ENCODE measurements at regions not wholly inside any gene's neighbourhood (a gene's known extent, or its start where the extent isn't known, plus 50 kb on each side); places are given as distances from the start of the nearest gene placed in this dataset.

DNA sequence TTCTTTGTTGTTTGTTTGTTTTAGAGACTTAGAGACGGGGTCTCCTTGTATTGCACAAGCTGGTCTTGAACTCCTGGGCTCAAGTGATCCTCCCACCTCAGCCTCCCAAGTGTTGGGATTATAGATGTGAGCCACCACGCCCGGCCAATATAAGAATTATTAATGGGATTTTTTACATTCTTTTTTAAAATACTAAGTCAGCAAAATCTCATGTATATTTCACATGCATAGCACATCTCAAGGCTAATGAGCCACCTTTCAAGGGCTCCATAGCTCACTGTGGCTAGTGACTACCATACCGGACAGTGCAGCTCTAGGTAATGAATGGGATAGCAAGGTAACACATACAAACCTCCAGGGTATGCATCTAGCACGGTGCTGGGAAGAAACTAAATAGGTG lies 361.4 kb downstream of the SAMD5 start:
- TF ChIP-seq, protein P1, sequence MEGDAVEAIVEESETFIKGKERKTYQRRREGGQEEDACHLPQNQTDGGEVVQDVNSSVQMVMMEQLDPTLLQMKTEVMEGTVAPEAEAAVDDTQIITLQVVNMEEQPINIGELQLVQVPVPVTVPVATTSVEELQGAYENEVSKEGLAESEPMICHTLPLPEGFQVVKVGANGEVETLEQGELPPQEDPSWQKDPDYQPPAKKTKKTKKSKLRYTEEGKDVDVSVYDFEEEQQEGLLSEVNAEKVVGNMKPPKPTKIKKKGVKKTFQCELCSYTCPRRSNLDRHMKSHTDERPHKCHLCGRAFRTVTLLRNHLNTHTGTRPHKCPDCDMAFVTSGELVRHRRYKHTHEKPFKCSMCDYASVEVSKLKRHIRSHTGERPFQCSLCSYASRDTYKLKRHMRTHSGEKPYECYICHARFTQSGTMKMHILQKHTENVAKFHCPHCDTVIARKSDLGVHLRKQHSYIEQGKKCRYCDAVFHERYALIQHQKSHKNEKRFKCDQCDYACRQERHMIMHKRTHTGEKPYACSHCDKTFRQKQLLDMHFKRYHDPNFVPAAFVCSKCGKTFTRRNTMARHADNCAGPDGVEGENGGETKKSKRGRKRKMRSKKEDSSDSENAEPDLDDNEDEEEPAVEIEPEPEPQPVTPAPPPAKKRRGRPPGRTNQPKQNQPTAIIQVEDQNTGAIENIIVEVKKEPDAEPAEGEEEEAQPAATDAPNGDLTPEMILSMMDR (IDR thresholded peaks at IDR 0.05; ENCODE audit: low read depth, low read length) = no peak
- Histone ChIP-seq H3K36me3 (no peaks in the 10 kb centered on the region), H3K9me3 (ENCODE audit: low read depth) (no peaks in the 10 kb centered on the region), H3K27me3 (no peaks in the 10 kb centered on the region), H3K4me3 (no peak overlapping the region), H3K27ac (no peak overlapping the region), H3K4me1 (ENCODE audit: low read depth) (no peaks in the 10 kb centered on the region)
- no peak for DNase-seq (ENCODE audit: low read depth in 1 of 2, low spot score in 1 of 2)

DNA sequence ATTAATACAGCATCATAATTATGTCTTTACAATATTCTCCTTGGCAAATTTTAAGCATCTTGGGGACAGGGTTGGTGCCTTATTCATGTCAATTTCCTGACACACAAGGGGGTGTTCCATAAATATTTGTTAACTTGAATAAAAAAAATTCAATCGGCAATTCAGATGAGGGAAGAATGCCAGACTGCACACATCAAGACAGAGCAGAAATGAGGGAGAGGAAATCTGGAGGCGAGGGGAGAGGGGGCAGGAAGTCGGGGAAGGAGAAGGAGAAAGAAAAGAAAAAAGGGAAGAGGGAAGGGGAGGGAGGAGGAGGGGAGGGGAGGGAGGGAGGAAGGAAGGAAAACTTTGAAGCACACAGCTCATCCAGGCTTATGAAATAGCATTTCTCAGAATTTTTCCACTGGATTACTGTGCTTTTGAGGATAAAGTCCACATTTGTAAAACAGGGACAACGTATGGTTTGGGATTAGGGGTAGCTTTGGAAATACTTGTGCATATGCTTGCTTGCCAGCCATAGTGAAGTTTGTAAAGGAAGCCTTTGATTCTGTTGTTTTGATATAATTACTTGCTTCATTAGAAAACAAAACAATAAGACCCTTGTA lies 362.1 kb downstream of the SAMD5 start:
- no peaks in the 10 kb centered on the region for H3K4me1 ChIP-seq (ENCODE audit: low read depth)
- H3K36me3 ChIP-seq = no peaks in the 10 kb centered on the region
- H3K9me3 ChIP-seq (ENCODE audit: low read depth) = no peaks in the 10 kb centered on the region
- no peak overlapping the region for H3K4me3 ChIP-seq
- H3K27ac ChIP-seq = no peak overlapping the region
- TF ChIP-seq, protein P1 (IDR thresholded peaks at IDR 0.05; ENCODE audit: low read depth, low read length) = no peak
- no peak for DNase-seq (ENCODE audit: low read depth in 1 of 2, low spot score in 1 of 2)
- H3K27me3 ChIP-seq = no peaks in the 10 kb centered on the region

DNA sequence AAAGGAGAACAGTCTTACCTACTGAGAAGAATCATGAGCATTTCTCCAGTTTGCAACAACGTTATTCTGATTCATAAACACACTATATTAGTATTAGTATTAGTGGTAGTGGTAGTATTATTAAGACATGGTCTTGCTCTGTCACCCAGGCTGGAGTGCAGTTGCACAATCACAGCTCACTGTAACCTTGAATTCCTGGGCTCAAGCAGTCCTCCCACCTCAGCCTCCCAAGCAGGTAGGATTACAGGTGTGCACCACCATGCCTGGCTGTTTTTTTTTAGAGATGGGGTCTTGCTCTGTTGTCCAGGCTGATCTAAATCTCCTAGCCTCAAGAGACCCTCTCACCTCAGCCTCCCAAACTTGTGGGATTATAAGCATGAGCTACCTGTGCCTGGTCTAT lies 363.5 kb downstream of the SAMD5 start:
- no peaks in the 10 kb centered on the region for H3K4me1 ChIP-seq (ENCODE audit: low read depth)
- H3K27me3 ChIP-seq = no peaks in the 10 kb centered on the region
- no peaks in the 10 kb centered on the region for H3K36me3 ChIP-seq
- H3K4me3 ChIP-seq = no peak overlapping the region
- no peak overlapping the region for H3K27ac ChIP-seq
- no peak for DNase-seq (ENCODE audit: low read depth in 1 of 2, low spot score in 1 of 2)
- no peaks in the 10 kb centered on the region for H3K9me3 ChIP-seq (ENCODE audit: low read depth)
- TF ChIP-seq, protein P1 (IDR thresholded peaks at IDR 0.05; ENCODE audit: low read depth, low read length) = no peak

DNA sequence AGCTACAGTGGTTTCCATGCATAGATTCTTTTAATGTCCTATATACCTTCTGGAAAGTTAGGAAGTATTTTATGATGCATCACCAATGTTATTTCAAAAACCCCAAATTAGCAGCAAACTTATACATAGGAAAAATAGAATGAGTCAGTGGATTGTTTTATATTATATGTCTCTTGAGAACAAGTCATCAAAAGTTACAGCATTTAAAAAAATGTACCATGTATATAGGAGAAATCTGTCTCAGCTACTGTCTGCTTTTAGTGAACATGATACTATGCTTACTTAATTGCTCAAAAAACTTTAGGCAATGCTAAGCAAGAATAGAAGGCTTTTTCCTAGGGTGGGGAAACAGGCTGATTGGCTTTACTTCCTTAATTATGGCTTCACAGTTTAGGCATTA lies 365.3 kb downstream of the SAMD5 start:
- Histone ChIP-seq H3K9me3 (ENCODE audit: low read depth) (no peaks in the 10 kb centered on the region), H3K27ac (no peak overlapping the region), H3K27me3 (no peaks in the 10 kb centered on the region), H3K4me3 (no peak overlapping the region), H3K4me1 (ENCODE audit: low read depth) (no peaks in the 10 kb centered on the region), H3K36me3 (no peaks in the 10 kb centered on the region)
- DNase-seq (ENCODE audit: low read depth in 1 of 2, low spot score in 1 of 2) = no peak
- TF ChIP-seq, protein P1 (IDR thresholded peaks at IDR 0.05; ENCODE audit: low read depth, low read length) = no peak

DNA sequence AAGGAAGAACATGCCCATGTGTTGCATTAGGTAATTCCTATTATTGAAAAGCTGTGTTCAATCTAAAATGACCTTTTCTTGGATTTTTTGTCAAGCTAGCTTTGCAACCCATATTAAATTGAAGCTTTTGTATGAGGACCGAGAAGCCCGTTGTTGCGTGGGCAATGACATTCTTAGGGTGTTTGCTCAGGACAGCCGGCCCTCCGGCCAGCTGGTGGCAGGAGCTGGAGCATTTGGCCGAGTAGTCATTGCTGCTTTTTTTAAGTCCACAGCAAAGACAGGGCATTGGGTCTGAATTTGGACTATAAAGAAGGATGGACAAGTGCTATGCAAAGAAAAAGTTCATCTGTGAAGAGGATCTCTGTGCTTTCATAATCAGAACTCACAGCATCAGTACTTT lies 365.8 kb downstream of the SAMD5 start:
- Histone ChIP-seq H3K36me3 (no peaks in the 10 kb centered on the region), H3K4me1 (ENCODE audit: low read depth) (no peaks in the 10 kb centered on the region), H3K4me3 (no peak overlapping the region), H3K27me3 (no peaks in the 10 kb centered on the region), H3K9me3 (ENCODE audit: low read depth) (no peaks in the 10 kb centered on the region), H3K27ac (no peak overlapping the region)
- no peak for DNase-seq (ENCODE audit: low read depth in 1 of 2, low spot score in 1 of 2)
- TF ChIP-seq, protein P1 (IDR thresholded peaks at IDR 0.05; ENCODE audit: low read depth, low read length) = no peak

Data from cardiac muscle cell (in vitro differentiated cells and primary cell).